ENCODE measurements at regions not wholly inside any gene's neighbourhood (a gene's known extent, or its start where the extent isn't known, plus 50 kb on each side); places are given as distances from the start of the nearest gene placed in this dataset.

DNA sequence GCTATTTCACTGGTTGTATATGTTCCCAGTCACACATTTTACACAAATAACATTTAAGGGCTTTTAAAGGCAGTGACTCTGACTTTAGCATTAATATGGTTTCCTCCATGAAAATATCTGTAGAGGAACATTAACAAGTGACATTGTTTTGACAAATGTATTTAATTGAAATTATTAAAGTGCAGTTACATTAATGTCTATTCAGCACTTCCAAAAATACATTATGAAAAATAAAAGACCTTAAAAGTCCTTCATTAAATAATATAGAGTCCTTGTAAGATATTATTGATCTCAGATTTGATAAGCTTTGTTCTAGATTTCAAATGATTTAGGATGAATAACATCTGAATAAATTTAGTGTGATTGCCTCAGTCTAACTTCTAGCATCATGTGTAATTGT lies 951.9 kb upstream of the CHORDC1 start:
- TF ChIP-seq, protein P1, sequence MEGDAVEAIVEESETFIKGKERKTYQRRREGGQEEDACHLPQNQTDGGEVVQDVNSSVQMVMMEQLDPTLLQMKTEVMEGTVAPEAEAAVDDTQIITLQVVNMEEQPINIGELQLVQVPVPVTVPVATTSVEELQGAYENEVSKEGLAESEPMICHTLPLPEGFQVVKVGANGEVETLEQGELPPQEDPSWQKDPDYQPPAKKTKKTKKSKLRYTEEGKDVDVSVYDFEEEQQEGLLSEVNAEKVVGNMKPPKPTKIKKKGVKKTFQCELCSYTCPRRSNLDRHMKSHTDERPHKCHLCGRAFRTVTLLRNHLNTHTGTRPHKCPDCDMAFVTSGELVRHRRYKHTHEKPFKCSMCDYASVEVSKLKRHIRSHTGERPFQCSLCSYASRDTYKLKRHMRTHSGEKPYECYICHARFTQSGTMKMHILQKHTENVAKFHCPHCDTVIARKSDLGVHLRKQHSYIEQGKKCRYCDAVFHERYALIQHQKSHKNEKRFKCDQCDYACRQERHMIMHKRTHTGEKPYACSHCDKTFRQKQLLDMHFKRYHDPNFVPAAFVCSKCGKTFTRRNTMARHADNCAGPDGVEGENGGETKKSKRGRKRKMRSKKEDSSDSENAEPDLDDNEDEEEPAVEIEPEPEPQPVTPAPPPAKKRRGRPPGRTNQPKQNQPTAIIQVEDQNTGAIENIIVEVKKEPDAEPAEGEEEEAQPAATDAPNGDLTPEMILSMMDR (IDR thresholded peaks at IDR 0.05), result no peak

DNA sequence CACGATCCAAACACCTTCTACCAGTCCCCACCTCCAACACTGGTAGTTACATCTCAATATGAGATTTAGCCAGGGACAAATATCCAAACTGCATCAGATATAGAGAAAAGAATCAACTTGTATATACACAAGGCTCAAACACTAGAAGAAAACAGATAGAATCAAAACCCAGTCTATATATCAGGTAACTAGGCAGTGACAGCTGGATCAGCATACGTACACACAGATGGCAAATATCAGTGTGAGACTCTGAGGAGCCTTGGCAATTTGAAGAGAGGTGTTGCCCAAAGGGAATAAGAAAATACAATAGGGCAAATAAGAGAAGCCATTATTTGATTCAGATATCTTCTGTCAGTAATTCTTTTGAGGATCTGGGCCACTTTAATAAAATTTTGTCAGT lies 951.3 kb upstream of the CHORDC1 start:
- TF ChIP-seq, protein P1 (IDR thresholded peaks at IDR 0.05), result no peak

DNA sequence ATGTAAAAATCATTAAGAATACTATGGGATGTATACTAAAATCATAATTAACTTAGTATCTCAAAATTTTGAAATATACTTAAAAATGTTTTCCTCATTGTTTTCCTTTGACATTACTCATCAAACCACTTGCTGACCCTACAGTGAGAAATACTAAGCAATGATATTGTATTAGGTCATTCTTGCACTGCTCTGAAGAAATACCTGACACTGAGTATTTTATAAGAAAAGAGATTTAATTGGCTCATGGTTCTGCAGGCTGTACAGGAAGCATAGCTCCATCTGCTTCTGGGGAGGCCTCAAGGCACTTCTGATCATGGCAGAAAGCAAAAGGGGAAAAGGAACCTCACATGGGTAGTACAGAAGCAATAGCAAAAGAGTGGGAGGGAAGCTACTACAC lies 950.9 kb upstream of the CHORDC1 start:
- TF ChIP-seq, protein P1 (IDR thresholded peaks at IDR 0.05), result no peak

DNA sequence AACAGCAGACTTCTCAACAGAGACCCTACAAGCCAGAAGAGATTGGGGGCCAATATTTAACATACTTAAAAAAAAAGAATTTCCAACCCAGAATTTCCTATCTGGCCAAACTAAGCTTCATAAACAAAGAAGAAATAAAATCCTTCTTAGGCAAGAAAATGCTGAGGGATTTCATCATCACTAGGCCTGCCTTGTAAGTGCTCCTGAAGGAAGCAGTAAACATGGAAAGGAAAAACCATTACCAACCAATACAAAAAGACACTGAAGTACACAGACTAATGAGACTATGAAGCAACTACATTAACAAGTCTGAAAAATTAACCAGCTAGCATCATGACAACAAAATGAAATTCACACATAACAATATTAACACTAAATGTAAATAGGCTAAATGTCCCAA lies 947.9 kb upstream of the CHORDC1 start:
- TF ChIP-seq, protein P1 (IDR thresholded peaks at IDR 0.05), result no peak

DNA sequence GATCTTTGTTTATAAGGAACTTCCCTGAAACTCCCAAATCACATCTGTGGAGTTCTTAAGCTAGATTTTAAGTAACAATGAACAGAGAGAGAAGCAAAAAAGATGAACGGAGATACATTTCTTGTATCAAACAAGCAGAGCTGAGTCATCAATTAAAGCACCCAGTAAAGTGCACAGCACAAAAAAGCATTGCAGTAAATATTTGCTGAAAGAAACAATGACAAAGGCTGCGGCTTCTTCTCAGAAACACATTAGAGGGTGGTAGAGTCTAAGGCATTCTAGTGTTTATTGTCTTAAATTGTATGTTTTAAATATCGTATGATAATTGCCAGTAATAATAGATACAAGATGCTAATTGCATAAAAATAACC lies 941.6 kb upstream of the CHORDC1 start:
- TF ChIP-seq, protein P1 (IDR thresholded peaks at IDR 0.05), result no peak

DNA sequence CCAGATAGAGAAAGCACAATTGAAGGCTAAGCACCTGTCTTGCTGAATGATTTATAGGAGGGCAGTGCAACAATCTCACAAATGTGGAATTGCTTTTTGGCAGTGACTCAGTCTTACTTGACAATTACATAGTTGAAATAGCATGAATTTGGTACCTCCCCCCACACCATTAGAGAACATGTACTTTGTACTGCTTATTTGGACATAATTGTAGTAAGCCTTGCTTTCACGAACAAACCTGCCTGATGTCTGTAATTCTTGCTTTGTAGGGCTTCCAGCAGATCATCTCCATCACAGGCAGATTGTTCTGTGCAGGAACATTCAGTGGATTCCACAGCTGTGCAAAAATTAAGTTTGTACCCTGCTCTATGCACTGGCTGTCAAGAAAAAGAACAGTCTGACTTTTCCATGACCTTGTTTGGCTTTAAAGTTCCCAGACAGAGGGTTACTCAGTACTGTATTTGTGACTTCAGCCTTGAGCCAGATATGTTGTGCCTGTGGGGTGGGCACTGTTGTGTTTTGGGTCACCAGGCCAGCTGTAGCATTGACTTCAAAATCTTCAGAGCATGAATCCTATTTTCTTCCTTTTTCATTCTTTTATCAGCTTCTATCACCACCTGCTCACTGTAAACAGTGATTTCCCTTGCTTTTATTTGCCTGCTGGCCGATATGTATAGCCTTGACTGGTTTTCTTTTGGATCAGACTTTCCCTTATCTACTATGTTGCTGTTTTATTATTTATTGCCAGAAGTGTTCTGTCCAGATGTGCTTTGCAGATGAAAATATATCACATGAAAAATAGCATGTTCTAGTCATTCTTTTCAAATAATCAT lies 941.0 kb upstream of the CHORDC1 start:
- TF ChIP-seq, protein P1 (IDR thresholded peaks at IDR 0.05), result no peak

DNA sequence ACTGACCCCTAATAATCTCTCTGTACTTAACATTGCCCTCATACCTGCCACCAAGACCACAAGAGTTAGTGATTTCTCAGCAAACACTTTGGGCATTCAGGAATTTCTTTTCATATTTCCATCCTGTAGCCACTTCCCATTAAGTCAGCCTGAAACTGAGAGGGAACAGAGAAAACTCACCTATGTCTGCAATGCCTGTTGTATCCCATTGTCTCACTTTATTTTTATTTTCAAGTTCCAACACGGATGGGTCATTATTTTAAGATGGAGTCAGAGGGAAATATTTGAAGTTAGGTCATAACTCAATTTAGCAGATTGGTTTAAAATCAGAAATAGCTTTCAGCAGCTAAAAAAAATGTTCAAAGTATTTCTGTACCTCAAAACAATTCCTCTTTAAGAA lies 937.8 kb upstream of the CHORDC1 start:
- TF ChIP-seq, protein P1 (IDR thresholded peaks at IDR 0.05), result no peak

Measured in LNCAP (cell line).